ENCODE measurements at regions not wholly inside any gene's neighbourhood (a gene's known extent, or its start where the extent isn't known, plus 50 kb on each side); places are given as distances from the start of the nearest gene placed in this dataset.
A peak's percentile ranks its signal among the peaks of the same experiment; 100 is the strongest.

DNA sequence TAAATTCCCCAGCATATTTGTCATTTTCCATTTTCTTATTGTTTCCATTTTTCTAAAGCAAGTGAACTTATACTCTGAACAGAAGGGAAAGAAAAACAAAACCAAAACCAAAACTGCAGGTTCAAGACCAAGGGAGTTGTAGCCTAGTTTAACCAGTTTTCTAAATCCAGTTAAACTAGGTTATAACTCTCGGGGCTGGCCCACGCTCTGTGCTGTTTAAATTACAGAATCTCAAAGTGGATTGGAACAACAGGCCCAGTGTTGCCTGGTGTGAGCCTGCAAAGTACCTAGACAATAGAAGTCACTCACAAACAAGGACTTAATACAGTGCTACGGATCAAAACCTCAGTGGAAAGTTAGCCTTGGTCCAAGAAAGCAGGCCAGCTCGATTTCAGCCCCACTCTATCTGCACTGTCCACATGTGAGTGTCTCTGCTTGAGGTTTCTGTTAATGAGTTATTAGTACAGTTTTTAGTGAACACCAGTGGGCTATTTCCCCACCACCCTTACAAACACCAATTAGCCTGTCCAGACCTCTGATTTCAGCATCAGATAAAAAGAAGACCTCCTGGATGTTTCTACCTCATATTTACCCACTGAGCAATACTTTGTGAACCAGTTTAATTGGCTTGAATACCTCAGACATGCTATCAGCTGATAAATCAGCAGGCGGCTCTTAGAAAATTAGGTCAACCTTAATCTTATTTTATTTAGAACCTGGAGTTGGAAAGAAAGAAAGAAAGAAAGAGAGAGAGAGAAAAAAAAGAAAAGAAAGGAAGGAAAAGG is 93.8 kb upstream of the PDZRN3 start:
- H3K4me3 ChIP-seq (ENCODE audit: low read length): no peak overlapping the region
- TF ChIP-seq CTCF (conservative IDR thresholded peaks at IDR 0.05; ENCODE audit: low read length): no peak
- DNase-seq (ENCODE audit: low read depth): peak; percentile 47

DNA sequence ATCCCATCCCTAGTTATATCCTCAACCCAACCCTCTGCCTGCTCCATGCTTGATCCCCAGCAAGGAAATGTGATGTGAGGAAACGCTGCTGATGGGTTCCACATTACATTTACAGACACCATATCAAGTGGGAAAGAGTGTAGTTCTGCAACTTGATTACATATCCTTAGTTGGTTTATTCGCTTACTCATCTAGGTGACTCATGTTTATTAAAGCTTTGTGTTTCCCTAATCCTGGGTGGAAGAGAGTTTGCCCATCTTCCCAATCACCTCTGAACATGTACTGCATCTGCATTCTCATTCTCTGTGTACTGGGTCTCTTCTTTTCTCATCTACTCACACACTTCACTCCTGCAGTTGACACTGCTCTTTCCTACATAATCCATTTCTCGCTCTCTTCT is 91.7 kb upstream of the PDZRN3 start:
- H3K4me3 ChIP-seq (ENCODE audit: low read length): no peak overlapping the region
- TF ChIP-seq CTCF (conservative IDR thresholded peaks at IDR 0.05; ENCODE audit: low read length): no peak
- peak; percentile 39 for DNase-seq (ENCODE audit: low read depth)

DNA sequence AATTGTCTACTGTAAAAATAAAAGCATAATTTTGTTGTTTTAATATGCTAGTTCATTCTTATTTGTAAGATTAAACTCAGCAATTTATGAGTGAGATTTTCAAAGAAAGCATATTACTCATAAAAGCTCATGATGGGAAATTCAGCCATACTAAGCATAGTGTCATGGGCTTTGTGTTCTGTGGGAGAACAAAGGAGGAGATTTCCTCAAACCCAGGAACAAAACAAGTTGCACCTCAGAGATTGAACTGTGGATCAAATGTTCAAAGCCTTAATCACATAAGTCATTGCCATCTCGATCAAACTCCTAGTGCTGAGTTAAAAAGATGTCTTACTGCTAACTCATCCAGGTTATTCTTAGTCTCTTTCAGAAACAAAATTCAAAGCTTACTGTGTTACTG is 85.6 kb upstream of the PDZRN3 start:
- no peak for DNase-seq (ENCODE audit: low read depth)
- H3K4me3 ChIP-seq (ENCODE audit: low read length): no peak overlapping the region
- TF ChIP-seq CTCF (conservative IDR thresholded peaks at IDR 0.05; ENCODE audit: low read length): no peak

- DNase-seq (ENCODE audit: low read depth): no peak
- H3K4me3 ChIP-seq (ENCODE audit: low read length): no peak overlapping the region
- no peak for TF ChIP-seq CTCF (conservative IDR thresholded peaks at IDR 0.05; ENCODE audit: low read length)
Measured at GRCh38 chr3:73709712-73710111, 85.0 kb upstream of the PDZRN3 start.

DNA sequence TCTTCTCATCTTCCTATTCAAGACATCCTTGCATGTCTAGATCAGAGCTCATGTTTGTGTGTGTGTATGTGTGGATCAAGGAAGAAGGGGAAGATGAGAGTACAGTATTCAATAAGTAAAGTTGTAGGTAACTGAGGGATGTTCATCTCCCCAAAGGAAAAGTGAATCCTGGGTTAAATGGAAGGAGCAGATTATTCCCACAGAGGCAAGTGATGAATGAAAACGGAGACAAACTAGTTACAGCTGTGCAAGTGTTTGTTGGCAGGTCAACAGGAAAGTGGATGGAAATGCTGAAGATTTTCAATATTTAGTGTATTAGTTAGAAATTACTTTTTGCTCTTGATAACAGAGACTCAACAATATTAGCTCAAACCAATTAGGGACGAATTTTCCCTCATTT is 84.2 kb upstream of the PDZRN3 start:
- H3K4me3 ChIP-seq (ENCODE audit: low read length): no peak overlapping the region
- TF ChIP-seq CTCF (conservative IDR thresholded peaks at IDR 0.05; ENCODE audit: low read length): no peak
- no peak for DNase-seq (ENCODE audit: low read depth)

GRCh38 chr3:73707772-73708171 is 83.0 kb upstream of the PDZRN3 start:
- H3K4me3 ChIP-seq (ENCODE audit: low read length): no peak overlapping the region
- DNase-seq (ENCODE audit: low read depth): peak; percentile 29
- TF ChIP-seq CTCF (conservative IDR thresholded peaks at IDR 0.05; ENCODE audit: low read length): no peak

DNA sequence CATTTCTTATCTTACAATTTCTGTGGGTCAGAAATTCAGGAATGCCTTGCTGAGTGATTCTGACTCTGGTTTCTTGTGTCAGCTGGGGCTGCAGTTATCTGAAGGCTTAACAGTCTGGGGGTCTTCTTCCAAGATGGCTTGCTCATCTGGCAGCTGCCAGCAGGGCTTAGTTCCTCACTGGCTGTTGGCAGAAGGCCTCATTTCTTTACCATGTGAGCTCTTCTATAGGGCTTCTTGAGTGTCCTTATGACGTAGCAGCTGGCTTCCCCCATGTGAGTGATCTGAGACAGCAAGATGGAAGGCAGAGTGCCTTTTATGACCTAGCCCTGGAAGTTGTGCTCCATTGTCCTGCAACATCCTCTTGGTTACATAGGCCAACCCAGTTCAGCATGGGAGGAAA is 82.0 kb upstream of the PDZRN3 start:
- H3K4me3 ChIP-seq (ENCODE audit: low read length): no peak overlapping the region
- no peak for DNase-seq (ENCODE audit: low read depth)
- no peak for TF ChIP-seq CTCF (conservative IDR thresholded peaks at IDR 0.05; ENCODE audit: low read length)
